ENCODE measurements at regions not wholly inside any gene's neighbourhood (a gene's known extent, or its start where the extent isn't known, plus 50 kb on each side); places are given as distances from the start of the nearest gene placed in this dataset.
"Not testable (repeated sequence)": the region's sequence is repeated elsewhere in the genome, so short reads cannot be mapped to it uniquely, and the experiment has no call there.

- H3K27me3 ChIP-seq (ENCODE audit: control insufficient read depth, insufficient read depth, low read length); H3K4me3 ChIP-seq (ENCODE audit: low read length); intact Hi-C loops (cut with micrococcal nuclease); H3K4me3 Mint-ChIP-seq; H3K27ac Mint-ChIP-seq; DNase-seq; H3K4me1 ChIP-seq (ENCODE audit: control insufficient read depth, insufficient read depth, low read length); H3K4me1 Mint-ChIP-seq; ATAC-seq; H3K27ac ChIP-seq (ENCODE audit: low read length); H3K9me3 ChIP-seq (ENCODE audit: control insufficient read depth, insufficient read depth, low read length); H3K9me3 Mint-ChIP-seq; H3K36me3 ChIP-seq (ENCODE audit: control insufficient read depth, insufficient read depth, low read length): not testable (repeated sequence)
- peaks cover 24% of the 10 kb centered on the region for H3K36me3 Mint-ChIP-seq
- peaks cover 17 to 55% of the 10 kb centered on the region in 2 donors for H3K27me3 Mint-ChIP-seq (ENCODE audit: low read depth in 2 of 2)
- no CpG with 5 or more reads among the region's 3 CpGs for WGBS (ENCODE audit: insufficient coverage)
Observed at GRCh38 chr9:62817214-62817613, 1627.4 kb downstream of the SPATA31A7 start.

DNA sequence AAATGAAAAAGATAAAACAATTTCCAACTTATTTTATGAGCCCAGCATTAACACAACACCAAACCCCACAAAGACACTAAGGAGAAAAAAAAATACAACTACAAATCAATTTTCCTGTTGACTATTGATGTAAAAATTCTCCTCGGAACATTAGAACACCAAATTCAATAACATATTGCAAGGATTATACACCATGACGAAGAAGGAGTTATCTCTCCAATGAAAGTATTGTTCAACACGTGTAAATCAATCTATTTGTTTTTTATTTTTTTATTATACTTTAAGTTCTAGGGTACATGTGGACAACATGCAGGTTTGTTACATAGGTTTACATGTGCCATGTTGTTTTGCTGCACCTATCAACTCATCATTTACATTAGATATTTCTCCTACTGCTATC, 1632.3 kb downstream of the SPATA31A7 start:
- H3K9me3 Mint-ChIP-seq; intact Hi-C loops (cut with micrococcal nuclease); H3K4me1 ChIP-seq (ENCODE audit: control insufficient read depth, insufficient read depth, low read length); H3K4me1 Mint-ChIP-seq; H3K36me3 ChIP-seq (ENCODE audit: control insufficient read depth, insufficient read depth, low read length); H3K4me3 ChIP-seq (ENCODE audit: low read length); DNase-seq; H3K9me3 ChIP-seq (ENCODE audit: control insufficient read depth, insufficient read depth, low read length); H3K27ac ChIP-seq (ENCODE audit: low read length); H3K27ac Mint-ChIP-seq; H3K27me3 ChIP-seq (ENCODE audit: control insufficient read depth, insufficient read depth, low read length); H3K4me3 Mint-ChIP-seq: not testable (repeated sequence)
- peak in 1 of 3 donors; percentile 53 for ATAC-seq
- H3K27me3 Mint-ChIP-seq (ENCODE audit: low read depth in 2 of 2) = peaks cover 6 to 25% of the 10 kb centered on the region in 2 donors
- H3K36me3 Mint-ChIP-seq = peaks cover 11% of the 10 kb centered on the region
- WGBS (ENCODE audit: insufficient coverage) = no CpG with 5 or more reads among the region's 3 CpGs

GRCh38 chr9:62827957-62828907, 1638.4 kb downstream of the SPATA31A7 start:
- H3K4me3 ChIP-seq (ENCODE audit: low read length); H3K27ac ChIP-seq (ENCODE audit: low read length); H3K4me3 Mint-ChIP-seq; H3K27ac Mint-ChIP-seq; H3K4me1 Mint-ChIP-seq; H3K27me3 ChIP-seq (ENCODE audit: control insufficient read depth, insufficient read depth, low read length); H3K9me3 ChIP-seq (ENCODE audit: control insufficient read depth, insufficient read depth, low read length); H3K36me3 ChIP-seq (ENCODE audit: control insufficient read depth, insufficient read depth, low read length); H3K4me1 ChIP-seq (ENCODE audit: control insufficient read depth, insufficient read depth, low read length); H3K36me3 Mint-ChIP-seq; intact Hi-C loops (cut with micrococcal nuclease); DNase-seq; H3K9me3 Mint-ChIP-seq: not testable (repeated sequence)
- H3K27me3 Mint-ChIP-seq (ENCODE audit: low read depth in 2 of 2) = peaks cover 10 to 19% of the 10 kb centered on the region in 2 donors
- no CpG with 5 or more reads among the region's 2 CpGs for WGBS (ENCODE audit: insufficient coverage)
- ATAC-seq = peak in 1 of 3 donors; percentile 41

DNA sequence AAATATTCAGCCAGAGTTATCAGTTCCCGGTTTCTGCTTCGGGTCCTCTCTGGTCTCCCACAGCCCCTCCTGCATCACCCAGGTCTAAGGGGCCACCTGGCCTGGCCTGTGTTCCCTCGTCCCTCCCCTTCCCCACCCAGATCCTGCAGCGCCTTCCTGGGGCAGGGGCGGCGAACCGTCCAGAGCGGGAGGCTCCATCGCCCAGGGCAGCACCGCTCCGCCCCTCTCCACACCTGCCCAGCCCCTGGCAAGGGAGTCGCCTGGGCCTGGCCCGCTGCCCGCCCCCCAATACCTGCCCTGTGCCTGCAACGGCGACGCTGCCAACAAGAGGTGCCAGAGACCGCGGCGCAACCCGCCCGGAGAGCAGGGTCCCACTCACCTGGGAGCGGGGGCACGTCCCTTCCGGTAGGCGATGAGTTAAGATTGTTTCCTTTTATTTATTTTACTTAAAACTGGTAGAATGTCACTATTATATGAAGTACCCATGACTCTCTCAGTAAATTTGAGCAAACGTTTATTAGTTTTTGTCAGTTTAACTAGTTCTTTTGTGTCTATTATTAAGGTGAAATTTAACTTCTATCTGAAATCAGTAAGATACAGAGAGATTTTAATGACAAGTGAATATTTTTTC, 1641.1 kb downstream of the SPATA31A7 start:
- H3K27ac ChIP-seq (ENCODE audit: low read length); H3K4me1 Mint-ChIP-seq; H3K36me3 Mint-ChIP-seq; H3K4me3 Mint-ChIP-seq; H3K36me3 ChIP-seq (ENCODE audit: control insufficient read depth, insufficient read depth, low read length); ATAC-seq; H3K27ac Mint-ChIP-seq; H3K9me3 ChIP-seq (ENCODE audit: control insufficient read depth, insufficient read depth, low read length); H3K27me3 ChIP-seq (ENCODE audit: control insufficient read depth, insufficient read depth, low read length); H3K4me1 ChIP-seq (ENCODE audit: control insufficient read depth, insufficient read depth, low read length); DNase-seq; H3K9me3 Mint-ChIP-seq; intact Hi-C loops (cut with micrococcal nuclease); H3K4me3 ChIP-seq (ENCODE audit: low read length): not testable (repeated sequence)
- peaks cover 10 to 12% of the 10 kb centered on the region in 2 donors for H3K27me3 Mint-ChIP-seq (ENCODE audit: low read depth in 2 of 2)
- WGBS (ENCODE audit: insufficient coverage) = 50% methylated on average over 15 of the region's 27 CpGs

DNA sequence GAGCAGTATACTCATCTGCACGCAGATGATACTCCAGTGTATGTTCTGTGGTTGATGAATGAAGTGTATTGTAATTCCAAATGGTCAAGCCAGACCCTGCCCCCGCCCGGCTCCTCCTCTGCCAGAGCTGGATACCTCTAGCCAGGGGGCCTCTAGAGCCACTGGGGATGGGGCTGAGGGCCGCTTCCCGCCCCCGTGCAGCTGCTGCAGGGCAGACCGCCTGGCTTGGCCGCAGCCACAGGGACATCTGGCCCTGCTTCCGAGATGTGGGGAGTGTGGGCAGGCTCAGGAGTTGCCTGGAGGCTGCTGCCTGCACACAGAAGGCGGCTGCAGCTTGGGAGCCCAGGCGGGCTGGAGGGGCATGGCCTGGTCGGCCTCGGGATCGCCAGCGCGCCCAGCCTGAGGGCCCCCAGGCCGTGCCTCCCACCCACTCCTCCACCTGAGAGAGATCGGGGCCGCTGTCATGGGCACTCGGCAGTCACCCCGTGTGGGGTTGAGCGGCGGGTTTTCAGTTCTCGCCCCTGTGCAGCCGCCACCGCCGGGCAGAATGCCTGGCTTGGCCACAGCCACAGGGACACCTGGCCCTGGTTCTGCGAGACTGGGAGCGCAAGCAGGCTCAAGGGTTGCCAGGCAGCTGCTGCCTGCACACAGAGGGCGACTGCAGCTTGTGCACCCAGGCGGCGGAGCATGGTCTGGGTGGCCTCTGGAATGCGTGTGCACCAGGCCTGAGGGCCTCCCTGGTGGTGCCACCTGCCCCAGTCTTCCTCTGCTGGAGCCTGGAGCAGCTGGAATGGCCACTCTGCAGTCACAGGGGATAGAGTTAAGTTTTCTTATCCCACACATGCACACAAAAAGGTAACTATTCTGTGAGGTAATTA, 1643.7 kb downstream of the SPATA31A7 start:
- intact Hi-C loops (cut with micrococcal nuclease); H3K9me3 ChIP-seq (ENCODE audit: control insufficient read depth, insufficient read depth, low read length); H3K27ac Mint-ChIP-seq; H3K4me1 Mint-ChIP-seq; H3K4me1 ChIP-seq (ENCODE audit: control insufficient read depth, insufficient read depth, low read length); H3K36me3 ChIP-seq (ENCODE audit: control insufficient read depth, insufficient read depth, low read length); H3K27ac ChIP-seq (ENCODE audit: low read length); H3K4me3 ChIP-seq (ENCODE audit: low read length); DNase-seq; H3K9me3 Mint-ChIP-seq; H3K36me3 Mint-ChIP-seq; H3K4me3 Mint-ChIP-seq; ATAC-seq; H3K27me3 ChIP-seq (ENCODE audit: control insufficient read depth, insufficient read depth, low read length): not testable (repeated sequence)
- WGBS (ENCODE audit: insufficient coverage) = 50% methylated on average over 17 of the region's 33 CpGs
- H3K27me3 Mint-ChIP-seq (ENCODE audit: low read depth in 2 of 2) = peaks cover 7 to 12% of the 10 kb centered on the region in 2 donors

DNA sequence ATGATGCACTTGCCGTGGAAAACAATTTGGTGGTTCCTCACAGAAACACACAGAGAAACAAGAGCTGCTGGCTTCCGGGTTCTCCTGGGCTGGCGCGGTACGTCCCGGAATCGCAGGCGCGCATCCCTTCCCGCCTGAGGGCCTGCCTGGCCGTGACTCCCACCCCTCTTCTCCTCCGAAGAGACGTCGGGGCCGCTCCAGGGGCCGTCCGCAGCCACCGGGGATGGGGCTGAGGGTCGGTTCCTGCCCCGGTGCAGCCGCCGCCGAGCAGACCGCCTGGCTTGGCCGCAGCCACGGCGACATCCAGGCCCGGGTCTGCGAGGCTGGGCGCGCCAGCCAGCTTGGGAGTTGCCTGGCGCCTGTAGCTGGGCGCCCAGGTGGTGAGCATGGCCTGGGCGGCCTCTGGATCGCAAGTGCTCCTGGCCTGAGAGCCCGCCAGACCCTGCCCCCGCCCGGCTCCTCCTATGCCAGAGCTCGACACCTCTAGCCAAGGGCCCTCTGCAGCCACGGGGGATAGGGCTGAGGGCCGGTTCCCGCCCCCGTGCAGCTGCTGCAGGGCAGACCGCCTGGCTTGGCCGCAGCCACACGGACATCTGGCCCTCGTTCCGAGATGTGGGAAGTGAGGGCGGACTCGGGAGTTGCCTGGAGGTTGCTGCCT, 1647.5 kb downstream of the SPATA31A7 start:
- H3K27ac Mint-ChIP-seq; H3K4me1 Mint-ChIP-seq; H3K9me3 Mint-ChIP-seq; H3K4me3 Mint-ChIP-seq; ATAC-seq; intact Hi-C loops (cut with micrococcal nuclease); H3K36me3 Mint-ChIP-seq; H3K27me3 ChIP-seq (ENCODE audit: control insufficient read depth, insufficient read depth, low read length); H3K36me3 ChIP-seq (ENCODE audit: control insufficient read depth, insufficient read depth, low read length); H3K9me3 ChIP-seq (ENCODE audit: control insufficient read depth, insufficient read depth, low read length); H3K4me1 ChIP-seq (ENCODE audit: control insufficient read depth, insufficient read depth, low read length): not testable (repeated sequence)
- 5% methylated on average over 33 of the region's 50 CpGs for WGBS (ENCODE audit: insufficient coverage)
- peaks cover 12 to 13% of the 10 kb centered on the region in 2 donors for H3K27me3 Mint-ChIP-seq (ENCODE audit: low read depth in 2 of 2)
- DNase-seq = peak in 1 of 2 donors; percentile 44
- Histone ChIP-seq H3K4me3 (ENCODE audit: low read length) (peak overlapping the region; percentile 20), H3K27ac (ENCODE audit: low read length) (peak overlapping the region; percentile 35)

DNA sequence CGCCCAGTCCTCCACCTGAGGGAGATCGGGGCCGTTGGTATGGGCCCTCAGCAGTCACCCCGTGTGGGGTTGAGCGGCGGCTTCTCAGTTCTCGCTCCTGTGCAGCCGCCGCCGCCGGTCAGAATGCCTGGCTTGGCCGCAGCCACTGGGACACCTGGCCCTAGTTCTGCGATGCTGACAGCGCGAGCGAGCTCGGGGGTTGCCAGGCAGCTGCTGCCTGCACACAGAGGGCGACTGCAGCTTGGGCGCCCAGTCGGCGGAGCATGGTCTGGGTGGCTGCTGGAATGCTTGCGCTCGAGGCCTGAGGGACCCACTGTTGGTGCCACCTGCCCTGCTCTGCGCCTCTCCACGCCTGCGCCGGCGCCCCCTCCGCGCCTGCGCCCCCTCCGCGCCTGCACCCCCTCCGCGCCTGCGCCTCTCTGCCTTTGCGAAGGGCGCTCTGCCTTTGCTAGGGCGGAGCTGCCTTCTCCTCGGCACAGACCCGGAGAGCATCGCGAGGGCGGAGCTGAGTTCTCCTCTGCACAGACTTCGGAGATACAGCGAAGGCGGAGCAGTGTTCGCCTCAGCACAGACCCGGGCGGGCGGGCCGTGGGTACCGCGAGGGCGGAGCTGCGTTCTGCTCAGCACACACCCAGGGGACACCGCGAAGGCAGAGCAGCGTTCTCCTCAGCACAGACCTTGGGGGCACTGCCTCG, 1648.3 kb downstream of the SPATA31A7 start:
- H3K36me3 Mint-ChIP-seq = not testable (repeated sequence)

More for the DNA sequence above, 1648.3 kb downstream of the SPATA31A7 start:
- intact Hi-C loops (cut with micrococcal nuclease); H3K9me3 ChIP-seq (ENCODE audit: control insufficient read depth, insufficient read depth, low read length); H3K9me3 Mint-ChIP-seq; H3K36me3 ChIP-seq (ENCODE audit: control insufficient read depth, insufficient read depth, low read length); H3K27me3 ChIP-seq (ENCODE audit: control insufficient read depth, insufficient read depth, low read length); H3K4me1 Mint-ChIP-seq; H3K4me1 ChIP-seq (ENCODE audit: control insufficient read depth, insufficient read depth, low read length): not testable (repeated sequence)
- ATAC-seq (peak; percentile 97 to 99 (median 98)), DNase-seq (peak; percentile 85 to 92)
- Histone ChIP-seq H3K27ac (ENCODE audit: low read length) (peak overlapping the region; percentile 57), H3K4me3 (ENCODE audit: low read length) (peak overlapping the region; percentile 41)
- under 1% methylated on average over 55 of the region's 60 CpGs for WGBS (ENCODE audit: insufficient coverage)
- Mint-ChIP-seq H3K27ac (peak overlapping the region; percentile 76 to 87), H3K27me3 (ENCODE audit: low read depth in 2 of 2) (peaks cover 20% of the 10 kb centered on the region in 2 donors), H3K4me3 (peak overlapping the region; percentile 92)
